Right kidney (tissue), 1 donor: ENCODE measurements at regions not wholly inside any gene's neighbourhood (a gene's known extent, or its start where the extent isn't known, plus 50 kb on each side); places are given as distances from the start of the nearest gene placed in this dataset.

Experiments used
- DNase-seq: peaks from one replicate; pipeline ENCODE4 v3.0.0-alpha.2; 2016

- DNase-seq: no peak
Measured at GRCh38 chr11:130615561-130615960, 167.1 kb downstream of the ADAMTS15 start.

GRCh38 chr11:130616573-130616972 is 168.1 kb downstream of the ADAMTS15 start:
- no peak for DNase-seq

DNA sequence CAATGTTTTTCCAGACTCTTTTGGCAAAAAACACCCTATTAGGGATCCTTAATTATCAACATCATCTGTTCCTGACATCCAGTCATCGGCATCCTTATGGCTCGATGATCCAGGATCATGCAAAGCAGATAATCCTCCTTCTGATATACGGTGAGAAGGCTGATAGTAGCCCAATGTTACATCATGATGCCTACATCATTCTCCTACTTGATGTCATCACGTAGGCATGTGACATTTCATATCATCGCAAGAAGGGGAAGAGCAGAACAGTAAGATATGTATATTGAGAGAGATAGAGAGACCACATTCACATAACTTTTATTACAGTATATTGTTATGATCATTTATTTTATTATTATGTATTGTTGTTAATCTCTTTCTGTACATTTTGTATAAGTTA is 168.6 kb downstream of the ADAMTS15 start:
- no peak for DNase-seq

DNA sequence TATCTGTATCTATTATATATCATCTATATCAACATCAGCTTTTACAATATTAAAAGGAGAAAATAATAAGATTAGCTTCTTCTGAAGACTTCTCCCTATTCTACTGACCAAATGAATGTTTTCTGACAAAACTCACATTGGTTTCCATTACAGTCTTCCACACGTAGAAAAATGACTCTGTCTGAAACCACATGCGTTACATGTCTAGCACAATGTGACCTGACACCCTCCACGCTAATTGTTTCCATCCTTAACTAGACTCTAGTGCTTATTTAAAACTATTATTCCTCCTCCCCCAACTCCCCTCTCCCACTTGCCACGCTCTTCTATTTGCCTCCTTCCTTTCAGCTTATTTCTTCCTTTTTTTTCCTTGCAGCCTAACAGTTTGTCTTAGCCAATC is 172.1 kb downstream of the ADAMTS15 start:
- DNase-seq: no peak

- DNase-seq: no peak
Measured at GRCh38 chr11:130622141-130622542, 173.7 kb downstream of the ADAMTS15 start.

GRCh38 chr11:130623670-130624668 is 175.5 kb downstream of the ADAMTS15 start:
- DNase-seq: no peak

DNA sequence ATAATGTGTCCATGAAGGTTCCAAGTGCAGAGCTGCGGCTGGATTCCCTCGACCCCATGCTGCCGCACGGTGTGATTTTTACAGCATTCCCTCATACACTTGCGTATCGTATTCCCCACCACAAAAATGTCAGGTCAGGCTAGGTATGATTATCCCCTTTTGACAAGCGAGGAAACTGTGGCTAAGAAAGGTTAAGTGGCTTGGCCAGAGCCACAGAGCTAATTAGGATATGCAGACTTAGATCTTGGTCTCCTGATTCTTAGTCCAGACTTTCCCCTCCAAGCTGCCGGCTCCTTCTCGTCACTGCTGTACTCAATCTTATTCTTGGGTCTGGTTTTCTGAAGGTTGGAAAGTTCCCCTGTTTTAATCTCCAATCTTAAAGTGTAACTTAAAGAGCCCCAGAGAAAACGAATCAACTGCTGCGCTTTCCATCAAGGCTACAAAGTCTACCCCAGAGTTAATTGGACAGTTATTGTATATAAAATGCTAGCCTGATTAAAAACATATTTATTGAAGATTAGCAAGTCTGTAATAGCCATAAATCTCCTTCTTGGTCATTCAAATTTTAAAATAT is 176.6 kb downstream of the ADAMTS15 start:
- no peak for DNase-seq

DNA sequence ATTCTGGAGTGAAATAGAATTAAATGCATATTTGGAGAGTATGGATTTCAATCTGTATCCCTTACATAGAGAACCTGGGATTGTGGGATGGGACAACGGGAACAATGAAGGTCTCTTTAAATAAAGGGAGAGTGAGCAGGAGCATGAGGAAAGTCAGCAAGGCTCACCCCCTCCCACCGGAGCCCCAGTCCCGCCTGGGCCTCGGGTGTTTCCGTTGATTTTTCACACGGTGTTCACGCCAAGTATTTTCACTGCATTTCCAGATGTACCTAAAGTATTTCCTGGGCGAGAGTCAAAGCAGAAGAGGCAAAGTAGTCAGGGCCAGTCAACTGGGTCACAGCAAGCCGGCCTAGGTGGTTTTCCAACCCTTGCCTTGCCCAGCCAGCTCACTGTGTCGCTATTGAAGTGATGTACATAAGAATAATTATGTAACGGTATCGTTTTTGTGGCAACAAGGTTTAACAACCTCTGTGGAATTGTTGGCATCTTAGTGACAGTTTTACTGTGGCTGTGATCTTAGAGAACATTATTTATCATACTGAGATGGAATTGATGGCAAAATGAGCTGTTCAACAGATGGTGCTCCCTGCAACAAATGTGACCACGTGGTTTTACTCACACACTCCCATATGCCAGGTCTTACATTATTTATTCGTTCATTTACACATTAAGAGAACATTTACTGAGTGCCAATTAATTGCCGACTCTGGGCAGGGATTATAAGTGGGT is 177.3 kb downstream of the ADAMTS15 start:
- no peak for DNase-seq

GRCh38 chr11:130629039-130629438 is 180.6 kb downstream of the ADAMTS15 start:
- DNase-seq: no peak

DNA sequence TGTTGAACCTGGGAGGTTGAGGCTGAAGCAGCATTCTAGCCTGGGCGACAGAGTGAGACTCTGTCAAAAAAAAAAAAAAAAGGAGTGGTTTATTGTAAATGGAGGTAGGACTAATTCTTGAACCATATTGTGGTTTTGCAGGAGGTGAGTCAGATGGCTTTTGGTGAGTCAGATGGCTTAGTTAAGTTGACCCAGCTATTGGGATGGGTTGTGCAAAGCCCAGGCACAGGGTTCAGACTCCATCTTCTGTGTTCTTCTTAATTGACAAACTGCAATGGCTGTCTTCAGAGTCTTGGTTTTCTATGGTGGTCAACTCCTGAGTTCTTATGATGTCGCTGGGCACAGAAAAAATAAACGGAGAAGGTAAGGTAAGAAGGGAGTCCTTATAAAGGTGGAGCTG is 182.7 kb downstream of the ADAMTS15 start:
- DNase-seq: no peak

DNA sequence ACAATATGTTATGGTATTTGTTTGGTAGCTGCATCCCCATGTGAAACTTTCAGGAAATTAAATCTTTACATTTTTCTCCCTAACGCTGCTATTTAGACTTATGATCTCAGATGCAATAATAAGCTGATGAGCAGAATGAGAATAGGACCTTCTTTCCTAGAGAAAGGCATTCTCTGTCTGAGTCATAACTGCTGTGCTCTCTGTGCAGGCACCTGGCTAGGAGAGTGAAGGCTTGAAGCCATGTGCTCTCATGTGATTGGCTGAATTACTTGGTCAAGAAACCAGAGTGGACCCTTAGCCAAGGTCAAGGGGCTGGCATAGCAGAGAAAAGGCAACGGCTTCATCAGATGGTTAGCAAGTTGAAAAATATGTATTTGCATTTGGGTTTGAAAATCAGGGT is 185.0 kb downstream of the ADAMTS15 start:
- DNase-seq: no peak

DNA sequence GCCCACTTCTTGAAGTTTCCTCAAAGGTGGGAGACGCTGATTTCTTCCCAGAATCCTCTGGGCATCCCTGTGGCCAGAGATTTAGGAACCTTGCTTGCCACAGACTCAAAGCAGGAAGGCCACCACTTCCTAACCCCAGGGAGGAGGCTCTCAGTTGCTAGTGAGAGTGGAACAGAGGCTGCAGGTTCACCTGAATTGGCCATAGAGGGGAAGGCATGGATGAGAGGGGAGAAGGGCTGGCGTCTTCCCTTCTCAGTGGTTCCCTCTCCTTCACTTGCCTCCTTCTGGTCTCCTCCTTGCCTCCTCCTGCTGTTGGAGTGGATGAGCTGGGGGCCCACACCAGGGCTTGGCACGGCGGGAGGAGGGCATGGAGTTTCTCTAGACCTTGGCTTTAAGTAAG is 185.7 kb downstream of the ADAMTS15 start:
- DNase-seq: no peak

DNA sequence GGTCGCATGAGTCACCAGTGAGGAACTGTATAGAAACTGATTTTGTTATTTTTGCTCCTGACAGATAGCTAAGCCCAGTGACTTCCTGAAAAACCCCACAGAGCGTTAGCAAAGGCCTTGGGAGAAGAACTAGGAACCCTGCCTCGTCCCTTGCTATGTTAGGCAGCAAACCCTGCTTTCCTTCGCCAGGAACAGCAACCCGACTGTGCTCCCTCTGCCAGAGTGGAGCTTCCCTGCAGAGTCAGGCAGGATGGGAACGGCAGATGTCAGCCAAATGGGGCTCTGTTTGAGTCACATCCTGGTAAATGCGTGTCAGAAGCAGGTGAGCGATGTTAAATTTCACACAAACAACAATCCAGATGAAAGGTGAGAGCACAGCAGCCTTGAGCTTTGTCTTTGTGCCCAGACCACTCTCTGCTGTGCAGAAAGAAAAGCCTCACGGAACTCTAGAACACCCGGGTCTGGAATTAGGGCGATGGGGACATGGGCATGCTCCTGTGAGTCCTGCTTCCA is 186.6 kb downstream of the ADAMTS15 start:
- DNase-seq: no peak

- DNase-seq: no peak
Measured at GRCh38 chr11:130635937-130636630, 187.6 kb downstream of the ADAMTS15 start.

DNA sequence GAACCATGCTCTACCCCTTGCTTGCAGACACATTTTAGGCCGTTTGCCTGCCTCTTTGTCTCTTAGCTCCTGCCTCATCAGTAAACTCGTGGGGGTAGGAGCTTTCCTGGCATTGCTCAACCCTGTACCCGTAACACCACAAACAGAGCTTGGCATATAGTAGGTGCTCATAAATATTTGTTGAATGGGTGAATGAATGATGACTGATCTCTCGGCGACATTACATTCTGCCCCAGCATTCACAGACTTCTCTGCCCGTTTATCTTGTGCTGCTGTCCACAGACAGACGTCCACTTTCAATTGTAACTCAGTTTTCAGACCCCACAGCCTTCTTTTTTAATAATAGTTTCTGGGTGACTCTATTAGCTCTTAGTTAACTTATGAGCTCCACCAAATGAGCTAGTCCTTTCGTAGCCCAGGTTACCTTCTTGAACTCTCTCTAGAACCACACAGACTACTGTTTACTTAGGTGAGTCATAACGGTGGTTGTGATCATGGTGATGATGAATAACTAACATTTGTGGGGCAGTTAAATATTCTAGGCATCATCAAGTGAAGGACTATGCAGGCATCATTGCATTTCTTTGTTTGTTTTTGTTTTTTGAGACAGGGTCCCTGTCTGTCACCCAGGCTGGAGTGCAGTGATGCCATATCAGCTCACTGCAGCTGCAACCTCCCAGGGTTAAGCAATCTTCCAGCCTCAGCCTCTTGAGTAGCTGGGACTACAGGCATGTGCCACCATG is 188.4 kb downstream of the ADAMTS15 start:
- DNase-seq: no peak

- DNase-seq: no peak
Measured at GRCh38 chr11:130637566-130637965, 189.1 kb downstream of the ADAMTS15 start.

- DNase-seq: no peak
Measured at GRCh38 chr11:130638033-130638432, 189.6 kb downstream of the ADAMTS15 start.

DNA sequence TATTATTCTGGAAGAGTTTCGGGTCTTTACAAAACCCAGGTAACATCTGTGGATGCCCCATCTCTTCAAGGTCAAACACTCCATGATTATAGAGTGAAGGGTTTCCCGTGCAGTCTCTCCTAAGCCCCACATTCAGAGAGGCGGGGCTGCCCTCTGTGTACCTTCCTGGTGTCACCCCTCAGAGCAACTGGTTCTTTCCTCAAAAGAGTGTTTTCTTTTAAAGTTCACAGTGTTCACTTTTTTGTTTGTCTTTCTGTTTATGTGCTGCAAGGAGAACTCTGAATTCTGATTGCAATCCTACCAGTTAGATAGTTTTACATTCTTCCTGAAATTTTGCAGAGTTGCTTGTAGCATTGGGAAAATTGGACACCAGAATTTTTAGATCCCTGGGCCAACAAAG is 190.2 kb downstream of the ADAMTS15 start:
- DNase-seq: no peak

DNA sequence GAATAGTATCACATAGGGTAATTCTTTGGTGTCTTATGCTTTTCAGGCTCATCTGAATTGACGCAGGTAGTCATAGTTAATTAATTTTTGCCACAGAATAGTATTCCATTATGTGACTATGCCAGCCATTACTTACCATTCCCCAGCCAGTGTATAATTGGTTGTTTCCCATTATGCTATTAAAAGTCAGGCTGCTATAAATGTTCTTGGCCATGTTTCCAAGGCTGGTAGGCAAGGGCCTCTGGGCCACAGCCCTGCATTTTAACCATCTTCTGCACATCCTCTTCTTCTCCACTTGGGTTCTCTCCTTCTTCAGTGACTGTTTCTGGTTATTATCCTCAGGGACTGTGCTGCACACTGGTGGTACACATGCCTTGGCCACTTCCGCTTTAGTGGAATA is 190.9 kb downstream of the ADAMTS15 start:
- DNase-seq: no peak

DNA sequence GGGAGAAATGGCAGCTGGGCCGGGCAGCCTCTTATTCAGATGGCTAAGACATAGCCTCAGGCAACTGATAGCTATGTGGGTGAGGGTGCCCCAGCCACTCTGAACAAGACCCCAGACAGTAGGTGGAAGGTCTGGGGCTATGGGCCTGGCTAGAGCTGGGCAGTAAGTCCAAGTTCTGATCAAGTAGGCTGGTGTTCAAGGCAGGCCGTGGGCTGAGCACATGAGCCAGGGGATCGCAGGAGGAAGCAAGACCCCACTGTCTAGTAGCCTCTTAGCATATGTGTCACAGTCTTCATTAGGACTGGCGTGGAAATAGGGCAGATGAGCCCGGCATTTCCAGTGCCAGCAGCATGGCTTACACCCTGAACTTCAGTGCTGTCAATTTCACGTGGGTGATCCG is 192.1 kb downstream of the ADAMTS15 start:
- DNase-seq: no peak

- DNase-seq: no peak
Measured at GRCh38 chr11:130641876-130642275, 193.4 kb downstream of the ADAMTS15 start.

GRCh38 chr11:130642994-130643393 is 194.5 kb downstream of the ADAMTS15 start:
- DNase-seq: no peak
